Left ventricle myocardium inferior (tissue), 1 donor: ENCODE measurements at regions not wholly inside any gene's neighbourhood (a gene's known extent, or its start where the extent isn't known, plus 50 kb on each side); places are given as distances from the start of the nearest gene placed in this dataset.

Source experiments
- DNase-seq: peaks from one replicate; pipeline ENCODE4 v3.0.0-alpha.2; 2020
- H3K27ac ChIP-seq: fragments of 200-600 bp; replicated peaks from 2 replicates; pipeline ENCODE4 v1.8.0; 2021
- H3K27me3 ChIP-seq: fragments of 200-600 bp; 2 replicates; pipeline ENCODE4 v1.8.0; 2021; ENCODE audit warnings: low read depth
- H3K36me3 ChIP-seq: fragments of 200-600 bp; 2 replicates; pipeline ENCODE4 v1.8.0; 2021
- H3K4me1 ChIP-seq: fragments of 200-600 bp; 2 replicates; pipeline ENCODE4 v1.8.0; 2021
- H3K4me3 ChIP-seq: fragments of 200-600 bp; 2 replicates; pipeline ENCODE4 v1.8.0; 2021; ENCODE audit warnings: mild to moderate bottlenecking, moderate library complexity
- H3K9me3 ChIP-seq: fragments of 200-600 bp; replicated peaks from 2 replicates; pipeline ENCODE4 v1.8.0; 2021
- CTCF ChIP-seq: fragments of 200-600 bp; IDR thresholded peaks from 2 replicates; pipeline ENCODE4 v1.8.0; 2021; ENCODE audit warnings: antibody characterized with exemption, mild to moderate bottlenecking, borderline replicate concordance
- intact Hi-C: fragments of 100-400 bp; cut with micrococcal nuclease; formaldehyde crosslinking; loops from one replicate; pipeline ENCODE4 v1.11.0; 2022
- donor health status: DM: no; HTN: yes; CAD: no; lungs with severe emphysema.

GRCh38 chr3:176737480-176738110 lies 459.7 kb downstream of the TBL1XR1 start:
- no peaks in the 10 kb centered on the region for H3K36me3 ChIP-seq
- no peaks in the 10 kb centered on the region for H3K27me3 ChIP-seq
- H3K27ac ChIP-seq: no peak overlapping the region
- H3K4me1 ChIP-seq: no peaks in the 10 kb centered on the region
- H3K9me3 ChIP-seq: no peaks in the 10 kb centered on the region
- intact Hi-C loops: no loop called here
- no peak overlapping the region for H3K4me3 ChIP-seq
- DNase-seq: no peak
- no peak for TF ChIP-seq CTCF

DNA sequence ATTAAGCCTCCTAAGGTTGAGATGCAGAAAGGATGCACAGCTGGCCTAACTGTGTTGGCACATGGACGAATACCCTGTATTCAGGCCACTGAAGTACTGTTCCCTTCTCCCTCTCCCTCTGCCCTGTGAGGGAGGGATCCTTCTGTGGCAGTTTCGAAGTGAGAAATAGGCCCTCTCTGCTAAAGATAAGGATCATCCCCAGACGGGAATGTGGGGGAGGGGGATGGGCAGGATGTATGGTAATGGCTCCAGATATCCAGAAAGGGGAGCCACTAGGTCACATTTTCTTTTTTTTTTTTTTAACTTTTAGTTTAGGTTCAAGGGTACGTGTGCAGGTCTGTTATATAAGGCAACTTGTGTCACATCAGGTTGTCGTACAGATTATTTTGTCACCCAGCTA lies 463.1 kb downstream of the TBL1XR1 start:
- Histone ChIP-seq H3K36me3 (no peaks in the 10 kb centered on the region), H3K4me3 (no peak overlapping the region), H3K9me3 (no peaks in the 10 kb centered on the region), H3K4me1 (no peaks in the 10 kb centered on the region), H3K27me3 (no peaks in the 10 kb centered on the region), H3K27ac (no peak overlapping the region)
- no peak for TF ChIP-seq CTCF
- intact Hi-C loops: no loop called here
- no peak for DNase-seq

GRCh38 chr3:176724394-176724759 lies 472.9 kb downstream of the TBL1XR1 start:
- H3K4me3 ChIP-seq: no peak overlapping the region
- peaks cover 5% of the 10 kb centered on the region for H3K27me3 ChIP-seq
- no peaks in the 10 kb centered on the region for H3K9me3 ChIP-seq
- no peaks in the 10 kb centered on the region for H3K36me3 ChIP-seq
- intact Hi-C loops: no loop called here
- H3K27ac ChIP-seq: no peak overlapping the region
- DNase-seq: no peak
- TF ChIP-seq CTCF: no peak
- H3K4me1 ChIP-seq: no peaks in the 10 kb centered on the region

DNA sequence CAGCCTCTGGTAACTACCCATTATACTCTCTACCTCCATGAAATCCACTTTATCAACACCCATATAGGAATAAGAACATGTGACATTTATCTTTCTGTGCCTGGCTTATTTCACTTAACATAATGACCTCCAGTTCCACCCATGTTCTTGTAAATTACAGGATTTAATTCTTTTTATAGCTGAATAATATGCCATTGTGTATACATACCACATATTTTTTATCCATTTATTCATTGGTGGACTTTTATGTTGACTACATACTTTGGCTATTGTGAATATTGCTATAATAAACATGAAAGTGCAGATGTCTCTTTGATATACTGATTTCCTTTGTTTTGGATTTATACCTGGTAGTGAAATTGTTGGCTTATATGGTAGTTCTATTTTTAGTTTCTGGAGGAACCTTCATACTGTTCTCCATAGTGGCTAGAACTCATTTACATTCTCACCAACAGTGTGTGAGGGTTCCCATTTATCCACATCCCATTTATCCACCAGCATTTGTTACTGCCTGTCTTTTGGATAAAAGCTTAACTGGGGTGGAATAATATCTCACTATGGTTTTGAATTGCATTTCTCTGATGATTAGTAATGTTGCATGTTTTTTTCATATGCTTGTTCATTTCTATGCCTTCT lies 473.4 kb downstream of the TBL1XR1 start:
- Histone ChIP-seq H3K27ac (no peak overlapping the region), H3K4me3 (no peak overlapping the region), H3K4me1 (no peaks in the 10 kb centered on the region), H3K27me3 (peaks cover 5% of the 10 kb centered on the region), H3K9me3 (no peaks in the 10 kb centered on the region), H3K36me3 (no peaks in the 10 kb centered on the region)
- TF ChIP-seq CTCF: no peak
- DNase-seq: no peak
- intact Hi-C loops: no loop called here

DNA sequence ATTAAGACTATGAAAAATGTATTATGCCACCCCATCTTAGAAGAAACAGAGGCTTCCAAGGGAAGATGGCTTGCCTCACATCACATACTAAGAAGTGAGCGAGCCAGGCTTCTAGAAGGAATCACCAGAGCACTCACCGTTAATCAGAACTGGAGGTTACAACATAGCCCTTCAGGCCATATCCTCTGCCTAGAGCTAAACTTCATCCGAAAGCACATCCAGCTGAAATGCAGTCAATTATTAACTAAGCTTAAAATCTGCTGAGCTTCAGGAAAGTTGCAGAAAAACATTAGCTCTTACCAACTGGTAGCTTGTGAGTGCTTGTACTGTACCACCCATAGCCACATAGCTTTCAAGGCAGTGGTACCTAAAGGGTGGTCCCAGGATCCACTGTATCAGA lies 483.2 kb downstream of the TBL1XR1 start:
- Histone ChIP-seq H3K4me3 (no peak overlapping the region), H3K9me3 (no peaks in the 10 kb centered on the region), H3K36me3 (no peaks in the 10 kb centered on the region), H3K4me1 (no peaks in the 10 kb centered on the region), H3K27me3 (no peaks in the 10 kb centered on the region), H3K27ac (no peak overlapping the region)
- DNase-seq: no peak
- TF ChIP-seq CTCF: no peak
- intact Hi-C loops: no loop called here
